VCaP (cell line): ENCODE measurements at regions not wholly inside any gene's neighbourhood (a gene's known extent, or its start where the extent isn't known, plus 50 kb on each side); places are given as distances from the start of the nearest gene placed in this dataset.

Experiments used
- H3K27ac ChIP-seq: fragments of 450-650 bp; 2 replicates; pipeline ENCODE4 v1.5.1; 2017
- TF ChIP-seq, protein P1 (sequence below): fragments of 450-650 bp; conservative IDR thresholded peaks from 2 replicates; pipeline ENCODE4 v1.5.1; 2017; ENCODE audit warnings: mild to moderate bottlenecking, moderate library complexity

DNA sequence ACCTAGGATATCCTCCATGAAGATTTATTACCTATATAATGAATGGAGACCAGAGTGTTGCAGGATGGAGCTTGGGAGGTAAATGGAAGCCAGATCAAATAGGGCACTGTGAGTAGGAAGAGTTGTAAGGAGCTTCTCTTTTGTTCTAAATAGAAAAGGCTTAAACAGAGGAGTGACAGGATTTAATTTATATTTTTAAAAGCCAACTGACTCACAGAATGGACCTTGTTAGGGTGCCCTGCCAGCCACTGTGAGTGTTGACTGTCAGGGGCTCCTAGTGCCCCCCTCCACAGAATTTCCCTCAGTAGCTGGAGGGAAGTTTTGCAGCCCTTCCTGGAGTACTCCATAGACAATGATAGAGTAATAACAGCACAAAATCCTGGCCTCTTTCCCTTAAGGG is 547.5 kb downstream of the MCTP2 start:
- TF ChIP-seq, protein P1, sequence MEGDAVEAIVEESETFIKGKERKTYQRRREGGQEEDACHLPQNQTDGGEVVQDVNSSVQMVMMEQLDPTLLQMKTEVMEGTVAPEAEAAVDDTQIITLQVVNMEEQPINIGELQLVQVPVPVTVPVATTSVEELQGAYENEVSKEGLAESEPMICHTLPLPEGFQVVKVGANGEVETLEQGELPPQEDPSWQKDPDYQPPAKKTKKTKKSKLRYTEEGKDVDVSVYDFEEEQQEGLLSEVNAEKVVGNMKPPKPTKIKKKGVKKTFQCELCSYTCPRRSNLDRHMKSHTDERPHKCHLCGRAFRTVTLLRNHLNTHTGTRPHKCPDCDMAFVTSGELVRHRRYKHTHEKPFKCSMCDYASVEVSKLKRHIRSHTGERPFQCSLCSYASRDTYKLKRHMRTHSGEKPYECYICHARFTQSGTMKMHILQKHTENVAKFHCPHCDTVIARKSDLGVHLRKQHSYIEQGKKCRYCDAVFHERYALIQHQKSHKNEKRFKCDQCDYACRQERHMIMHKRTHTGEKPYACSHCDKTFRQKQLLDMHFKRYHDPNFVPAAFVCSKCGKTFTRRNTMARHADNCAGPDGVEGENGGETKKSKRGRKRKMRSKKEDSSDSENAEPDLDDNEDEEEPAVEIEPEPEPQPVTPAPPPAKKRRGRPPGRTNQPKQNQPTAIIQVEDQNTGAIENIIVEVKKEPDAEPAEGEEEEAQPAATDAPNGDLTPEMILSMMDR: no peak
- H3K27ac ChIP-seq: no peak overlapping the region

DNA sequence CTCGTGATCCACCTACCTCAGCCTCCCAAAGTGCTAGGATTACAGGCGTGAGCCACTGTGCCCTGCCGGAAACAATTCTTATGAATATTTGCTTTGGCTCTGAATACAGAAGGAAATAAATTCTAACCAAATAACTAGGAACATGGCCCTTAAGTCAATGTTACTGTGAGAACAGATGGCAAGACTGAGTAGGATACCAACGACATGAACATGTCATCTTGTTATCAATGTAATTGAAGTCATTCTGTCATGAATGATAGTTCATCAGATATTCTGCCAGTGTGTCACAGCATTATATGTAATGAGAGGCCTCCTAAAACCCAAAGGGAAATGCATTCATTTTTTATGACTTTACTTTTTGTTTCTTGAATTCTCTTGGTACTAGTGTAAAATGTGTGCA is 548.8 kb downstream of the MCTP2 start:
- H3K27ac ChIP-seq: peak overlapping the region; percentile 52
- TF ChIP-seq, protein P1: no peak

DNA sequence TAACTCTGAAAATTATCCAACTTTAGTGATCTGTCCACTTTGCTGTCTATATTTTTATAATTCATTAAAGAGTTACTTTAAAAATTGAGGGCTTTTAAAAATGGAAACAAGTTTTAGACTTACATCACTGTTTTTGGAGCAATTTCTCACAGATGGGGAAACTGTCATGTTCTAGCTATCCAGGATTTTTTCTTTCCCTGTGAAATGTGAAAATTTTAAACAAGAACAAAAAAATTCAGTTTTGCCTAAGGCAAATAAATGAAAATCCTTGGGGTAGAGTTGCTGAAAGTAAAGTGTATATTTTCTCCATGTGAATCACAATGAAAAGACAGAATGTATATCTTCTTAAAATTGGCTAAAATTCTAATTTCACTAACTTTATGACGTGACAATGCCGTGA is 553.7 kb downstream of the MCTP2 start:
- no peak overlapping the region for H3K27ac ChIP-seq
- TF ChIP-seq, protein P1: no peak

DNA sequence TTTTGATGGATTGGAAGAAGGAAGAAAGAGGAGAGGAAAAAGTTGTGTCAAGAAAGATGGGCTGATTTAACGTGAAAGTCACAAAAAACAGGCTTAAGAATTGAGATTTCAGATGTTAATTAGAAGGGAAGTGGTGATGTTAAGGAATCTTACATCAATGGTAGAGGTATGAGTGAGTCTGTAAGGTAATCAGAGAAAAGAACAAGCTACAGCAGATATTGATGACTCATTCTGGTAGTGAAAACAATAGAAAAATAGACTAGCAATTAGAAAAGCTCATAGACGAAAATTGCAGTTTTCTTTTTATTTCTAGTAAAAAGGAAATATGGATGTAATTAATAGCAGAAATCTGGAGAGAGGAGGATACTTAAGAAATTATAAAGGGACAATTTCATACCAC is 559.6 kb downstream of the MCTP2 start:
- TF ChIP-seq, protein P1: no peak
- H3K27ac ChIP-seq: no peak overlapping the region

DNA sequence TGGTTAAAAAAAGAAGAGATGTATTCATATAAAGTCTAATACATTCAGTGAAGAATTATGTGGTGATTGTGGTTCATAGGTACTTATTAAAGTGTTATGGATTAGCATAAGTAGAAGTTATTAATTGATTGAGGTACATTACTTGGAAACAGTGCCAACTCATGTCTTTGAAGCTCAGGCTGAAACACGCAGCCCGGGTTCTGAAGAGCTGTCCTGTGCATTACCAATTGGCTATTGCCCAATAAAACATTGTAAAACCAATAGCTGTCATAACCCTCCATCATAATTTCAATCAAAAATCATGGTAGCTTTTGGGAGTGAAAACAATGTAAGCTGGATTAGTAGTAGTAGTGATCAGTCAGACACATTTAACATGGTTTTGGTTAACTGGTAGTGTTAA is 560.1 kb downstream of the MCTP2 start:
- TF ChIP-seq, protein P1: no peak
- no peak overlapping the region for H3K27ac ChIP-seq

DNA sequence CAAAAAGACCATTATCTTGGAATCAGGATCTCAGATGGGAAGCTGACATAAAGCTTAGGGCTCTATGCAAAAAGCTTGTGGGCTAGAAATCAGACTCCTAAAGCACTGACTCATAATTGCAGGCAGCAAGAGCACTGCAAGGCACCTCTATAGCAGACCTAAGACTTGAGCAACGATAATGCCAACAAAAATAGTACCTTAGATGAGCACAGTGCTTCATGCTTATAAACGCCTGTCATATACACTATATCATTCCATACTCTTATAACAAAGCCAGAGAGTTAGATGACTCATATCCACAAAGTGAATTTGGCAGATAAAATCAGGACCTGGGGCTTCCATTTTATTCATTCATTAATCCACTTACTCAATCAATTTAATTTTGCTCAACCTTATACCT is 560.8 kb downstream of the MCTP2 start:
- H3K27ac ChIP-seq: no peak overlapping the region
- TF ChIP-seq, protein P1: no peak

DNA sequence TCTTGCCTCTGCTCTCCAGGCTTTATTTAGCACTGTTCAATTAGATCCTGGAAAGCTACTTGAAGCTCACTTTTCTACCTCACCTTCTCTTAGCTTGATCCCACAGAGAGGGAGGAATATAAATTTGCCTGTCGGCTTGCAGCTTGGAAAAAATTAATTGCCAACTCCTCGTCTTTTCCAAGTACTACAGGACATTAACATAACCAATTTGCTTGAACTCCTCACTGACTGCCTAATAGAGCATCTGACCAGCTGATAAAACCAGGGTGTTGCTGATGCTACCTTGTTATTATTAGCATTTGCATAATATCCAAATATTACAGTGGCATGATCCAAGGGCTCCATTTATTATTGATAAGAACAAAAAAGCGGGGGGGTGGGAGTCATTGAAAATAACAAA is 561.8 kb downstream of the MCTP2 start:
- TF ChIP-seq, protein P1: no peak
- H3K27ac ChIP-seq: no peak overlapping the region

DNA sequence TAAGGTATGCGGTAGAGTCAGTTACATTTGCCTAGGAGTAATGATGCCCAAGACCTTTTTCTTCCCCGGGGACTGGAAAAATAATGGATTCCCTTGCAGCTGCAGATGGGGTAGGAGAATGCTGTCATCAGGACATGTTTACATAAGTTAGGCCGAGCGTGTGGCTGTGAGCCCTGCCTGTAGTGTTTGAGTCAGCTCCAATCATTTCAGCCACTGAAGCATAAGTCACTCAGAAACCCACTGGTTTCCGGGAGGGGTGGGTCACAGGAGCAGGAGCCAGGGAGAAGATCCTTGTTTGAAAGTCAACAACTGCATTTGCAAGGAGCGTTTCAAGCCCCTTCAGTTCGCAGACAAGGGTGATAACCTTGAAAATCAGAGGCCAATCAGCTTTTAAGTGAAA is 562.3 kb downstream of the MCTP2 start:
- H3K27ac ChIP-seq: no peak overlapping the region
- TF ChIP-seq, protein P1: no peak
